ENCODE measurements at regions not wholly inside any gene's neighbourhood (a gene's known extent, or its start where the extent isn't known, plus 50 kb on each side); places are given as distances from the start of the nearest gene placed in this dataset.
"Not testable (repeated sequence)": the region's sequence is repeated elsewhere in the genome, so short reads cannot be mapped to it uniquely, and the experiment has no call there.

DNA sequence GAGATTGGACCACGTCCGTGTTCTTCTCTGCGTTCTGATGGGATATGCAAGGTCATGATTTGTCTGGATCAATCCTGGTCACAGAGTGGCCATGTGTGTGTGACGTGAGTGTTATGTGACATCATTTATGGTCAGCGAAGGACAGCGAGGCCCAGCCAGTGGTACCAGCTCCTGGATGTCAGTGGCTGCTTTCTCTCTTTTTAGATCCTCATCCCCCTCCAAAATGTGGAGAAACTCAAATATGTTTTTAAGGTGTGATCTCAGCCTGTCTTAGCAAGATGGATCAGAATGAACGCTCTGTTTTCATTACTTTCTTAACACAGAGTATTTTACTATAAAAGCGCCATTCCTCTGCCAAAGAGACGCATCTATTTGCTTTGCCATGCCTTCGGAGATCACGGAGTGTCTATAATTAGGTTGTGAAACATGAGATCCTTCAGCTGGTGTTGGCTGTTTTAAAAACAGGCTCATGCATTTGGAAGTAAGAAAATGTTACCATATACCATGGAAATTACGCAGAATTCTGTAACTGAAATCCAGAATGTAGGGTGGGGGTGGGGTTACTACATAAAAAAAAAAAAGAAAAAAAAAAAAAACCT, 245.5 kb upstream of the TCERG1L start:
- H3T11ph ChIP-seq (ENCODE audit: low read length) = no peak overlapping the region
- no peaks in the 10 kb centered on the region for H3K27me3 ChIP-seq (ENCODE audit: insufficient read depth, low read length)
- H4K20me1 ChIP-seq (ENCODE audit: control insufficient read depth, insufficient read depth, insufficient read length) = no peaks in the 10 kb centered on the region
- H3K27ac ChIP-seq (ENCODE audit: insufficient read length, low read depth, low read length) = no peak overlapping the region
- no peak overlapping the region for H2BK20ac ChIP-seq (ENCODE audit: low read depth, low read length, poor library complexity, severe bottlenecking)
- no peaks in the 10 kb centered on the region for H3K4me1 ChIP-seq (ENCODE audit: insufficient read depth, low read length)
- no peaks in the 10 kb centered on the region for H3K9me3 Mint-ChIP-seq
- no peak overlapping the region for H3K27ac Mint-ChIP-seq
- no peak overlapping the region for H3K56ac ChIP-seq (ENCODE audit: insufficient read length, low read depth, low read length)
- no peaks in the 10 kb centered on the region for H3K36me3 Mint-ChIP-seq (ENCODE audit: insufficient read depth in 1 of 3, low read depth in 3 of 3)
- H2BK12ac ChIP-seq (ENCODE audit: insufficient read length, low read depth, low read length) = no peak overlapping the region
- H4K91ac ChIP-seq (ENCODE audit: insufficient read length, low read depth, low read length) = no peak overlapping the region
- H3K23me2 ChIP-seq (ENCODE audit: insufficient read length, low read depth, low read length, poor library complexity, severe bottlenecking) = no peaks in the 10 kb centered on the region
- no peak overlapping the region for H3K9ac ChIP-seq (ENCODE audit: extremely low read depth, insufficient read length, low read length)
- no peak overlapping the region for H2BK15ac ChIP-seq (ENCODE audit: low read depth, low read length)
- H3K79me2 ChIP-seq (ENCODE audit: insufficient read depth, low read length) = no peaks in the 10 kb centered on the region
- no peak overlapping the region for H4K5ac ChIP-seq (ENCODE audit: insufficient read length, low read depth, low read length)
- DNase-seq = no peak
- no peak overlapping the region for H3K4ac ChIP-seq (ENCODE audit: low read depth, low read length)
- H3K23ac ChIP-seq (ENCODE audit: insufficient read length, low read depth, low read length) = no peak overlapping the region
- TF ChIP-seq, protein P1, sequence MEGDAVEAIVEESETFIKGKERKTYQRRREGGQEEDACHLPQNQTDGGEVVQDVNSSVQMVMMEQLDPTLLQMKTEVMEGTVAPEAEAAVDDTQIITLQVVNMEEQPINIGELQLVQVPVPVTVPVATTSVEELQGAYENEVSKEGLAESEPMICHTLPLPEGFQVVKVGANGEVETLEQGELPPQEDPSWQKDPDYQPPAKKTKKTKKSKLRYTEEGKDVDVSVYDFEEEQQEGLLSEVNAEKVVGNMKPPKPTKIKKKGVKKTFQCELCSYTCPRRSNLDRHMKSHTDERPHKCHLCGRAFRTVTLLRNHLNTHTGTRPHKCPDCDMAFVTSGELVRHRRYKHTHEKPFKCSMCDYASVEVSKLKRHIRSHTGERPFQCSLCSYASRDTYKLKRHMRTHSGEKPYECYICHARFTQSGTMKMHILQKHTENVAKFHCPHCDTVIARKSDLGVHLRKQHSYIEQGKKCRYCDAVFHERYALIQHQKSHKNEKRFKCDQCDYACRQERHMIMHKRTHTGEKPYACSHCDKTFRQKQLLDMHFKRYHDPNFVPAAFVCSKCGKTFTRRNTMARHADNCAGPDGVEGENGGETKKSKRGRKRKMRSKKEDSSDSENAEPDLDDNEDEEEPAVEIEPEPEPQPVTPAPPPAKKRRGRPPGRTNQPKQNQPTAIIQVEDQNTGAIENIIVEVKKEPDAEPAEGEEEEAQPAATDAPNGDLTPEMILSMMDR (conservative IDR thresholded peaks at IDR 0.05) = no peak
- no peak overlapping the region for H4K8ac ChIP-seq (replicated peaks; ENCODE audit: insufficient read length, low read depth, low read length)
- no CpG with 5 or more reads among the region's 12 CpGs for WGBS (ENCODE audit: extremely low coverage, insufficient read length, low lambda C conversion rate)
- no peaks in the 10 kb centered on the region for H3K9me3 ChIP-seq (ENCODE audit: control insufficient read depth, low read depth, low read length)
- H3K4me2 ChIP-seq (ENCODE audit: insufficient read depth, insufficient read length, low read length) = no peak overlapping the region
- H3K14ac ChIP-seq (ENCODE audit: insufficient read depth, low read length) = no peak overlapping the region
- H3K4me3 Mint-ChIP-seq = no peak overlapping the region
- peaks cover 4 to 5% of the 10 kb centered on the region in 2 experiments for H3K4me1 Mint-ChIP-seq
- H2BK120ac ChIP-seq (ENCODE audit: low read depth, low read length, poor library complexity, severe bottlenecking) = no peak overlapping the region
- no peak overlapping the region for H2BK5ac ChIP-seq (ENCODE audit: insufficient read length, low read length)
- no peak overlapping the region for H2AK5ac ChIP-seq (ENCODE audit: insufficient read length, low read length)
- H2AFZ ChIP-seq (ENCODE audit: low read length) = no peak overlapping the region
- peaks cover 3% of the 10 kb centered on the region for H3K27me3 Mint-ChIP-seq (ENCODE audit: low read depth)
- H3K79me1 ChIP-seq (ENCODE audit: insufficient read depth, low read depth, low read length, poor library complexity, severe bottlenecking) = no peaks in the 10 kb centered on the region
- no peak overlapping the region for H3K18ac ChIP-seq (ENCODE audit: insufficient read length, low read depth, low read length)

DNA sequence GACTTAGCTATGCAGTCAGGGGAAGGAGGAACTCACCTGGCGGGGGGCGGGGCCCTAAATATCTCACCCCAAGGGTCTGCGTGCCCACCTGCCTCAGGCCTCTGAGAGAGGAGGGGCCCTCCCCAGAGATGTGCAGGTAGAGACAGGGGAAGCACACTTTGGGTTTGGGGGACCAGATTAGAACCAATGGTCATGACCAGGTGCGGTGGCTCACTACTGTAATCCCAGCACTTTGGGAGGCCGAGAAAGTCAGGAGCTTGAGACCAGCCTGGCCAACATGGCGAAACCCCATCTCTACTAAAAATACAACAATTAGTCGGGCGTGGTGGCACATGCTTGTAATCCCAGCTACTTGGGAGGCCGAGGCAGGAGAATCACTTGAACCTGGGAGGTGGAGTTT, 246.4 kb upstream of the TCERG1L start:
- H2BK12ac ChIP-seq (ENCODE audit: insufficient read length, low read depth, low read length); H3K27ac ChIP-seq (ENCODE audit: insufficient read length, low read depth, low read length); H3K9me3 Mint-ChIP-seq; H3T11ph ChIP-seq (ENCODE audit: low read length); H3K36me3 Mint-ChIP-seq (ENCODE audit: insufficient read depth in 1 of 3, low read depth in 3 of 3); H3K27ac Mint-ChIP-seq; H3K4me1 Mint-ChIP-seq; H3K4me3 Mint-ChIP-seq; DNase-seq; H3K23ac ChIP-seq (ENCODE audit: insufficient read length, low read depth, low read length); H3K23me2 ChIP-seq (ENCODE audit: insufficient read length, low read depth, low read length, poor library complexity, severe bottlenecking); H4K8ac ChIP-seq (replicated peaks; ENCODE audit: insufficient read length, low read depth, low read length); H2BK120ac ChIP-seq (ENCODE audit: low read depth, low read length, poor library complexity, severe bottlenecking); H2AK5ac ChIP-seq (ENCODE audit: insufficient read length, low read length); H3K4me2 ChIP-seq (ENCODE audit: insufficient read depth, insufficient read length, low read length); H3K4ac ChIP-seq (ENCODE audit: low read depth, low read length); H2BK5ac ChIP-seq (ENCODE audit: insufficient read length, low read length); H3K14ac ChIP-seq (ENCODE audit: insufficient read depth, low read length); H3K27me3 Mint-ChIP-seq (ENCODE audit: low read depth); H3K79me1 ChIP-seq (ENCODE audit: insufficient read depth, low read depth, low read length, poor library complexity, severe bottlenecking); H2AFZ ChIP-seq (ENCODE audit: low read length); H3K79me2 ChIP-seq (ENCODE audit: insufficient read depth, low read length); H3K9me3 ChIP-seq (ENCODE audit: control insufficient read depth, low read depth, low read length); H4K91ac ChIP-seq (ENCODE audit: insufficient read length, low read depth, low read length); H3K4me1 ChIP-seq (ENCODE audit: insufficient read depth, low read length); H3K56ac ChIP-seq (ENCODE audit: insufficient read length, low read depth, low read length); H2BK20ac ChIP-seq (ENCODE audit: low read depth, low read length, poor library complexity, severe bottlenecking); H2BK15ac ChIP-seq (ENCODE audit: low read depth, low read length); H3K27me3 ChIP-seq (ENCODE audit: insufficient read depth, low read length); H4K5ac ChIP-seq (ENCODE audit: insufficient read length, low read depth, low read length); H3K18ac ChIP-seq (ENCODE audit: insufficient read length, low read depth, low read length); H3K9ac ChIP-seq (ENCODE audit: extremely low read depth, insufficient read length, low read length); H4K20me1 ChIP-seq (ENCODE audit: control insufficient read depth, insufficient read depth, insufficient read length): not testable (repeated sequence)
- no CpG with 5 or more reads among the region's 9 CpGs for WGBS (ENCODE audit: extremely low coverage, insufficient read length, low lambda C conversion rate)
